Gastrocnemius medialis (tissue), 4 donors: ENCODE measurements at regions not wholly inside any gene's neighbourhood (a gene's known extent, or its start where the extent isn't known, plus 50 kb on each side); places are given as distances from the start of the nearest gene placed in this dataset.

ENCODE experiments used
- CTCF ChIP-seq, 5 experiments: fragments of 450-650 bp in 3 of 5; fragments of 200-600 bp in 2 of 5; sonication (generic) in 2 of 5; IDR thresholded peaks in 4 of 5; conservative IDR thresholded peaks in 1 of 5; 1 replicate in 4 of 5; 2 replicates in 1 of 5; pipeline ENCODE4 v1.5.1; 2016 to 2019; ENCODE audit warnings: antibody characterized with exemption in 5 of 5, mild to moderate bottlenecking in 3 of 5, moderate library complexity in 3 of 5
- POLR2A ChIP-seq, 2 donors: fragments of 450-650 bp; IDR thresholded peaks; one replicate each; pipeline ENCODE4 v1.6.1; 2017; ENCODE audit warnings: antibody characterized with exemption in 2 of 2, mild to moderate bottlenecking in 2 of 2, moderate library complexity in 2 of 2

GRCh38 chrX:42465821-42466220, 312.1 kb downstream of the PPP1R2C start:
- TF ChIP-seq CTCF (IDR thresholded peaks at IDR 0.05 in 4 of 5, conservative IDR thresholded peaks at IDR 0.05 in 1 of 5): no peak
- no peak for TF ChIP-seq POLR2A (IDR thresholded peaks at IDR 0.05)
